Fibroblast of pulmonary artery (primary cell): ENCODE measurements at regions not wholly inside any gene's neighbourhood (a gene's known extent, or its start where the extent isn't known, plus 50 kb on each side); places are given as distances from the start of the nearest gene placed in this dataset.

ENCODE experiments used
- DNase-seq: peaks from one replicate; pipeline ENCODE4 v3.0.0-alpha.2; 2010; ENCODE audit warnings: low read depth
- H3K4me3 ChIP-seq: replicated peaks from 2 replicates; pipeline ENCODE4 v1.5.1; 2011; ENCODE audit warnings: low read depth, mild to moderate bottlenecking, control low read depth, low read length, moderate library complexity
- TF ChIP-seq, protein P1 (sequence below): IDR thresholded peaks from 2 replicates; pipeline ENCODE4 v1.5.1; 2011; ENCODE audit warnings: mild to moderate bottlenecking, control low read depth, low read length, inconsistent platforms; ENCODE audit errors: missing control alignments

DNA sequence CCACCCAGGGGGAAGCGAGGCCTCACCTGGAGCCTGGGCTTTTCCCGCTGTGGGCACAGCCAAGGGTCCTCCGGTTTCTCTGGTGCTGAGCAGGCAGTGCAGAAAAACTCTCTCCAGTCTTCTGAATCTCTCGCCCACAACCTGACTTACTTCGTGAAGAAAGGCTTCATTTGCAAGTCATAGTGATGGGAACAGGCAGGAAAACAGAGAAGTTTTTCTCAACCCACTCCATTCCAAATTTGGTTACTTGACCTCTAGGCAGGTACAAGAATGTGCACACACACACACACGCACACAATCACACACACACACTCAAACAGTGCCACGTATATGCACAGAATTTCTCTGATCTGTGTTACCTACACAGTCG, 524.5 kb downstream of the CD83 start:
- TF ChIP-seq, protein P1, sequence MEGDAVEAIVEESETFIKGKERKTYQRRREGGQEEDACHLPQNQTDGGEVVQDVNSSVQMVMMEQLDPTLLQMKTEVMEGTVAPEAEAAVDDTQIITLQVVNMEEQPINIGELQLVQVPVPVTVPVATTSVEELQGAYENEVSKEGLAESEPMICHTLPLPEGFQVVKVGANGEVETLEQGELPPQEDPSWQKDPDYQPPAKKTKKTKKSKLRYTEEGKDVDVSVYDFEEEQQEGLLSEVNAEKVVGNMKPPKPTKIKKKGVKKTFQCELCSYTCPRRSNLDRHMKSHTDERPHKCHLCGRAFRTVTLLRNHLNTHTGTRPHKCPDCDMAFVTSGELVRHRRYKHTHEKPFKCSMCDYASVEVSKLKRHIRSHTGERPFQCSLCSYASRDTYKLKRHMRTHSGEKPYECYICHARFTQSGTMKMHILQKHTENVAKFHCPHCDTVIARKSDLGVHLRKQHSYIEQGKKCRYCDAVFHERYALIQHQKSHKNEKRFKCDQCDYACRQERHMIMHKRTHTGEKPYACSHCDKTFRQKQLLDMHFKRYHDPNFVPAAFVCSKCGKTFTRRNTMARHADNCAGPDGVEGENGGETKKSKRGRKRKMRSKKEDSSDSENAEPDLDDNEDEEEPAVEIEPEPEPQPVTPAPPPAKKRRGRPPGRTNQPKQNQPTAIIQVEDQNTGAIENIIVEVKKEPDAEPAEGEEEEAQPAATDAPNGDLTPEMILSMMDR: no peak
- no peak overlapping the region for H3K4me3 ChIP-seq
- no peak for DNase-seq

DNA sequence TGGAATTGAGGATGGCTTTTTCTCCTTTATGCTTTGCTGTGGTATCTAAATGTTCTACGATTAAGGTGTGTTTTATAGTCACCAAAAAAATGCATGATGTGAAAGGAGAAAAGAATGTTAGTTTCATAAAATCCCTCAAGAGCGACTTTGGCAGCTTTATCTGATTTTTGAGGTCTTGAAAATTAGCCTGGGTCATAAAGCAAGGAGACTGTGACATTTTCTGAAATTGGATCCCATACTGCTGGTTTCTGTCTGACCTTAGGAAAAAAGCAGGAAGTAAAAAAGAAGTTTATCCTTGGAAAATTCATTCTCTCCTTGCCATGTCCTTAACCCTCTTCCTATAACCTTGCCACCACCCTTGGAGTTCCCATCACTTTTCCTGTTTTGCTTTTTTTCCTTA, 525.3 kb downstream of the CD83 start:
- TF ChIP-seq, protein P1: no peak
- DNase-seq: no peak
- no peak overlapping the region for H3K4me3 ChIP-seq

DNA sequence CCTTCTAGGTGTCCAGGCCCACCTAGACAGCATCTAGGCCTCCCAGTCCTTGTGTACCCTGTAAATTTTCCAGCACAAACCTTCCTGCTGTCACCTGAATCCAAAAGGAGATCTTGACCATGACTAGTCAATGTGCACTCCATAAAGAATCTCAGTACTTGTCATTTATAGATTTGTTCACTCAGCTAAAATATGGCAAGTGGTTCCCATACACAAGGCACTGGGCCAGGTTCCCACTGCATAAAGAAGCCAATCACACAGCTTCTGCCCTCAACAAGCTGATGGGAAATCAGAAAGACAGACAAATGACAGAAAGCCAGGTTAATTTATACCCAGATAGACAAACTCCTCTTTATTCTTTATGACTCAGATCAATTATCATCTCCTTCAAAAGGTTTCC, 526.8 kb downstream of the CD83 start:
- TF ChIP-seq, protein P1: no peak
- DNase-seq: no peak

DNA sequence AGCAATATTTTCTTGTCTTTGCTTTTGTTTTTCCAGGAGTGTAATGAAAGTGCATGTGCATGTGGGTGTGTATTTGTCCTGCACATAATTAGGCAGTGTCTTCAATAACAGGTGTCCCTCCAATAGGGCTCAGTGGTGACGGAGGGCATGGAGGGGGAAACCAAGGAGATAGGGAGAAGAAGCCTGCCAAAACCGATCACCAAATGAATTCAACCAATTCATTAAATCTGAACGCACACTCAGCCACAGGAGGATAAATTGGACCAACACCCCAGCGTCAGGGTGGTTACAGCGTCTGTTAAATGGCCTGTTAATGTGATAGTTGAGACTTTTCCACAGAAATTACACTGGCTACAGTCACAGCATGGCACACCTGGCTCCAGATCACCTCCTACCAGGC, 527.6 kb downstream of the CD83 start:
- no peak overlapping the region for H3K4me3 ChIP-seq
- TF ChIP-seq, protein P1: no peak
- no peak for DNase-seq

More for the DNA sequence above, 526.8 kb downstream of the CD83 start:
- H3K4me3 ChIP-seq: no peak overlapping the region

DNA sequence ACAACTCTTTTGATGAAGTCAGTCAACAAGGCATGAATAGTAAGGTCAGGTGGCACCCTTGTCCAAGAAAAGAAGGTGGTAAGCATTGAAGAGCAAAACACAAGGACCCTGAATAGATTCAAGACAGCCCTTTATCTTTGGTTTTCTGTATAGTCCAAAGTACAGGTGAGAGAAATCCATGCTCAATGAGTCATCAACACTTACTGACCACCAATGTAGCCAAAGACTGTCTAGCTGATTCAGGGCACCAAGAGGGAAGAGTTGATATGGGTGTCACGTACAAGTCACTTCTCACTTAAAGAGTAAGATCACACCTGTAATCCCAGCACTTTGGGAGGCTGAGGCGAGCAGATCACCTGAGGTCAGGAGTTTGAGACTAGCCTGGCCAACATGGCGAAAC, 528.3 kb downstream of the CD83 start:
- DNase-seq: no peak
- no peak overlapping the region for H3K4me3 ChIP-seq
- TF ChIP-seq, protein P1: no peak

DNA sequence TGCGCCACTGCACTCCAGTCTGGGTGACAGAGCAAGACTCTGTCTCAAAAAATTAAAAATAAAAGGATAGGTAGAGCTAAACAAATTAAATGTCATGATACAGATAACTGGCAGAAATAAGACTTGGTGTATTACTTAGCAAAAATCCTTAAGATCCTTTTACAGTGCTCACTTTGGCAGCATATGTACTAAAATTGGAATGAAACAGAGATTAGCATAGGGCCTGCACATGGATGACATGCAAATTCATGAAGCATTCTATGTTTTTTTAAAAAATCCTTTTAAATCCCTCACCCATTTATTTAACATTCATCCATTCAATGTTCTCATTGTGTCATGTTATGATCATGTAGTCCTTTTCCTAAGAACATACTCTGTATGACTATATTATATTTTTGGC, 528.8 kb downstream of the CD83 start:
- DNase-seq: no peak
- no peak overlapping the region for H3K4me3 ChIP-seq
- TF ChIP-seq, protein P1: no peak

DNA sequence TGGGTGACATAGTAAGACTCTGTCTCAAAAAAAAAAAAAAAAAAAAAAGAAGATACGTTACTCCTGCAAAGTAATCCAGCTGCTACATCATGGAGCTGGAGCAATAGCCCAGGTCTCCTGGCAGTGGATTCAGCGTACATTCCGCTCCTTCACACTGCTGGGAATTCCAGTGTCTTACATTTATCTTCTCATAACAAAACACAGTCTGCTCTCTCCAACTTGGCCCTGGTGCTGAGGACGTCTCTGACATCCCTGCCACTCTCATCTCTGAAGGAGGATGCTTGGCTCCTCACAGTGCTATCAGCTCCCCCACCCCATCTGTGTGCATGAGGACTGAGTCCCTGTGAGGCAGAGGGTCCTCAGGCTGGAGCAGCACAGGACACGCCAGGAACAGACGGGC, 529.8 kb downstream of the CD83 start:
- DNase-seq: no peak
- no peak overlapping the region for H3K4me3 ChIP-seq
- TF ChIP-seq, protein P1: no peak
